HEK293 (cell line): ENCODE measurements at regions not wholly inside any gene's neighbourhood (a gene's known extent, or its start where the extent isn't known, plus 50 kb on each side); places are given as distances from the start of the nearest gene placed in this dataset.

Experiments used
- ZBTB26 ChIP-seq: fragments of 450-650 bp; formaldehyde crosslinking; optimal IDR thresholded peaks from 2 replicates; pipeline ENCODE3; 2016; ENCODE audit warnings: missing biosample characterization, mild to moderate bottlenecking, missing genetic modification characterization
- ZBTB44 ChIP-seq: fragments of 450-650 bp; IDR thresholded peaks from 2 replicates; pipeline ENCODE4 v1.5.1; 2018; ENCODE audit warnings: missing biosample characterization, mild to moderate bottlenecking, missing genetic modification characterization
- ZIC2 ChIP-seq: fragments of 450-650 bp; formaldehyde crosslinking; IDR thresholded peaks from 2 replicates; pipeline ENCODE4 v1.5.1; 2016; ENCODE audit warnings: missing biosample characterization, missing genetic modification characterization
- ZNF366 ChIP-seq: fragments of 450-650 bp; formaldehyde crosslinking; conservative IDR thresholded peaks from 2 replicates; pipeline ENCODE4 v1.5.1; 2016; ENCODE audit warnings: missing biosample characterization, missing genetic modification characterization

GRCh38 chr5:89024045-89024444 is 141.1 kb upstream of the MEF2C start:
- no peak for TF ChIP-seq ZBTB26 (tag by site-specific recombination)
- no peak for TF ChIP-seq ZNF366 (tag by site-specific recombination)
- no peak for TF ChIP-seq ZIC2 (tag by site-specific recombination)
- TF ChIP-seq ZBTB44, result no peak
